GM12873 (cell line): ENCODE measurements at regions not wholly inside any gene's neighbourhood (a gene's known extent, or its start where the extent isn't known, plus 50 kb on each side); places are given as distances from the start of the nearest gene placed in this dataset.

Experiments
- TF ChIP-seq, protein P1 (sequence below): IDR thresholded peaks from 2 replicates; pipeline ENCODE4 v1.5.1; 2012; ENCODE audit warnings: low read depth, mild to moderate bottlenecking, moderate library complexity, low read length, control low read depth; ENCODE audit not compliant: insufficient read depth; ENCODE audit errors: missing control alignments

DNA sequence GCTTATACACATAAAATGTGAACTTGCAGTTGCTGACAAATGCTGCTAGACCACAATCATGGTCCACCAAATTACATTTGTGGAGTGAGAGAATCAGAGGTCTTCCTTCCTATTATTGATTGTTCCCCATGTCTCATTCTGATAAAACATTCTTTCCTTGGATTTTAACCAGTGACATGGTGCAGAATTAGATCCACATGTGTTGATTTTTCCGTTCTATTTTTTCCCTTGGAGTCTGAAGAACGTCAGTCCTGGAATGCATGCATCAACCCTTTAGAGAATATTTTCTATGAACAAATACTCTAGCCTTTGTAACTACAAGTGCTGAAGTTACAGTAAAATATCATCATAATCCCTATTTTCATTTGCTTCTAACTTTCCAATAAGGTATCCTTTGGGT lies 170.7 kb upstream of the SPRY4 start:
- TF ChIP-seq, protein P1, sequence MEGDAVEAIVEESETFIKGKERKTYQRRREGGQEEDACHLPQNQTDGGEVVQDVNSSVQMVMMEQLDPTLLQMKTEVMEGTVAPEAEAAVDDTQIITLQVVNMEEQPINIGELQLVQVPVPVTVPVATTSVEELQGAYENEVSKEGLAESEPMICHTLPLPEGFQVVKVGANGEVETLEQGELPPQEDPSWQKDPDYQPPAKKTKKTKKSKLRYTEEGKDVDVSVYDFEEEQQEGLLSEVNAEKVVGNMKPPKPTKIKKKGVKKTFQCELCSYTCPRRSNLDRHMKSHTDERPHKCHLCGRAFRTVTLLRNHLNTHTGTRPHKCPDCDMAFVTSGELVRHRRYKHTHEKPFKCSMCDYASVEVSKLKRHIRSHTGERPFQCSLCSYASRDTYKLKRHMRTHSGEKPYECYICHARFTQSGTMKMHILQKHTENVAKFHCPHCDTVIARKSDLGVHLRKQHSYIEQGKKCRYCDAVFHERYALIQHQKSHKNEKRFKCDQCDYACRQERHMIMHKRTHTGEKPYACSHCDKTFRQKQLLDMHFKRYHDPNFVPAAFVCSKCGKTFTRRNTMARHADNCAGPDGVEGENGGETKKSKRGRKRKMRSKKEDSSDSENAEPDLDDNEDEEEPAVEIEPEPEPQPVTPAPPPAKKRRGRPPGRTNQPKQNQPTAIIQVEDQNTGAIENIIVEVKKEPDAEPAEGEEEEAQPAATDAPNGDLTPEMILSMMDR: no peak

DNA sequence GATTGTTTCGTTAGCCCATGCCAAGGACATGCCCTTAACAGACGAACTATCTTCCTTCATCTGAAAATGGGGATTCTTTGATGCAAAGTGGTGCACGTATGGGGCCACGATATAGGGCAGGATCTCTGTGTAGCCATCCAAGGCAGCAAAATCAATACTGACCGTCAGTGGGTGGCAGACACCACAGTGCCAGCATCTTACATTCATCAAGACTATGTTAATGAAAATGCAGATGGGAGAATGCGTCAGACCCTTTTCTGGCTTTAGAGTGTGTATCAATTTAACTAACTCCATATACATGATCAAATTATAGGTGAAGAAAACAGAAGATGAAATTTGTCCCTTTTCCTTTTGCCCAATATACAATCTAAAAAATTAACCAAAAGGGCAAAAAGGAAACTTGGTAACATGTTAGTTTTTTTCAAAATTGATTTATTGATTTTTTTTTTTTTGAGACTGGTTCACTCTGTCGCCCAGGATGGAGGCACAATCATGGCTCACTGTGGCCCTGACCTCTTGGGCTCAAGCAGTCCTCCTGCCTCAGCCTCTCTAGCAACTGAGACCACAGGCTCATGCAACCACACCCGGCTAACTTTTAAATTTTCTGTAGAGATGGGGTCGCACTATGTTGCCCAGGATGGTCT lies 169.2 kb upstream of the SPRY4 start:
- TF ChIP-seq, protein P1: no peak

DNA sequence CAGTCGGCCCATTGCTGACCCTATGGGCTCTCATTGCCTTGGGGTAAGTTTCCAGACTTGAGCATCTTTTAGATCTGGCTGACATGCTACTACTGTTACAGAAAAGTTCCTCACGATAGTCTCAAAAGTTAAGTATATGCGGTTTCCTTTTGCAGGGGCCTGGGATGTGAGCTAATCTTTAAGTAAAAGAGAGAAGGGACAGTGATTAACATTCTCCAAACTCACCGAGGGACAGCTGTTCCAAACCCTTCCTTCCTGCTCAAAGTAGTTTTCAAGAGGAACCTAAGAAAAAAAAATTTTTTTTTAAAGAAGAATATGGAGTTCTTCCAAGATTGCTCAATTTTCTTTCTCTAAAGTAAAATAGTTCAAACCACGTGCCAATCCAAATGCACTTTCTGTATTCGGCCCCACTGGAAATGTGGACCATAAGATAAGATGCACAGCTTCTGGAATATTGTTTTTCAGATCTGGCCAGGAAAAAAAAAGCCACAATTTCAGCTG lies 168.0 kb upstream of the SPRY4 start:
- TF ChIP-seq, protein P1: no peak

DNA sequence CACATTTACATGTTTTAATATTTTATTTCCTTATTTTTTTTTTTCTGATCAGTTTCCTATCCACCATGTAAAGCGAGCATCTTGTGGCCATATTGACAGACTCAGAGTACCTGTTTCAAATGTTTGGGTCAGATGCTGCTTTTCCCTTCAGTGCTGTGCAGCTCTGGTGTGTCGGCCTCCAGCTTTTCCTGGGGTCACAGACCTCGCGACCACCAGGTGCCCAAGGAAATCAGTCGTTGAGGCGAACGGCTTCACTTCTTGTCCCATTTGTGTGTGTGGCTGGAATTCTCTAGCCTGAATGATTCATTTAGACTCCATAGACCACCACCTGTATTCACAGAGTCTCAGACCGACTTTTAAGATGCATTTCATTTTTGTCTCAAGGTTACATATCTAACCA lies 166.9 kb upstream of the SPRY4 start:
- TF ChIP-seq, protein P1: no peak

DNA sequence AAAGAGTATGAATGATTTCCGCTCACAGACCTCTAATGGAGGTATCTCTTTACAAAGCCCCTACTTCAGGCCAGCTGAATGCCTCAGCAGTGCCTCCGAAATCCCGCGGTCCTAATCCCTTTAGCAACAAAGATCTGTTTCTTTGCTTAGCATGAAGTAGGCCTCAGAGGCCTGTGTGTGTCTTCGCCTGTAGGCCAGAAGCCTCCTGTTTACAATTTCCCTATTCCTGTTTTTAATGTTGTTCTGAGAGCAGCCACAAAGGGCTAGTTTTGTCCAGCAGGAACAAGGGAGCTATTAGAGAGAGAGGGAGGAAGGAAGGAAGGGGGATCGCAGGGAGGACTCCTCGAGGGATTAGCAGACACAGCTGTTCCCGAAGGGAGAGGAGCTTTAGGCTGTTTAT lies 166.4 kb upstream of the SPRY4 start:
- TF ChIP-seq, protein P1: no peak

DNA sequence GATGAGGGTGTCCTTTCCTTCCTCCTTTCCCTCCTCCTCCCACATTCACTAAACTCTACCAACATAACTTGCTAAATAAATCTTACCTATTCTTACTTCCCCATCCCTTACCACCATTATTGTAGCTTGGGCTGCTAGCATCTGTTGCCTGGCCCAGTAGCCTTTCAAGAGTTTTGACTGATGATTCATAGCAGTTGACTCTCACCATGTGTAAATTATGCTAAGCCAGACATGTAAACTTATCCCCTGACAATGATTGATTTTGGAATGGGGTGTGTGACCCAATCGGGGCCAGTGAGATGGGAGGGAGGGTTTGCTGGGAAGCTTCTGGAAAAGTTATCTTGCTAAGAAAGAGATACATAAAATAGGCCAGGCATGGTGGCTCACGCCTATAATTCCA lies 161.8 kb upstream of the SPRY4 start:
- TF ChIP-seq, protein P1: no peak

DNA sequence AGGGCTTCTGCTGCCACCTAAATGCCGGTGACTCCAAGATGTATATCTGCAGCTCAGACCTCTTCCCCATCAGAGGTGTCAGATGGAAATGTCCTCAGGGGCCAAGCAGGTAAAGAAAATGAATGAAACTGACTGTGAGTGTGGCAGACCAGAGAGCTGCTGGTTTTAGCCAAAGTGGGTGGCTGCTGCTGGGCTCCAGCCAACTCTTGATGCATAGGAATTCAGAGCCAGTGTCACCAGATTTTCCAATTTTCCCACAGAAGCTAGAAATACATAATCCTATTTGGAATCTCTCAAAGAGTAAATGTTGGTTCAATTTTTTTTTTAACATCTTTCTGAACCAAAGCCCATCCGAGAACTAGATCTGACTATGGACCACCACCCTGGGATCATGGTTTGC lies 161.2 kb upstream of the SPRY4 start:
- TF ChIP-seq, protein P1: no peak
